GM18499 (cell line): ENCODE measurements at regions not wholly inside any gene's neighbourhood (a gene's known extent, or its start where the extent isn't known, plus 50 kb on each side); places are given as distances from the start of the nearest gene placed in this dataset.

Experiments used
- ATAC-seq: cut with Tn5 transposase; IDR thresholded peaks from one replicate; pipeline ENCODE4 v1.9.1; 2021; ENCODE audit warnings: moderate number of reproducible peaks; ENCODE audit not compliant: insufficient read depth, unreplicated experiment

GRCh38 chr16:27735031-27735430 is 185.1 kb downstream of the KATNIP start:
- no peak for ATAC-seq

GRCh38 chr16:27736431-27736830 is 186.5 kb downstream of the KATNIP start:
- no peak for ATAC-seq

DNA sequence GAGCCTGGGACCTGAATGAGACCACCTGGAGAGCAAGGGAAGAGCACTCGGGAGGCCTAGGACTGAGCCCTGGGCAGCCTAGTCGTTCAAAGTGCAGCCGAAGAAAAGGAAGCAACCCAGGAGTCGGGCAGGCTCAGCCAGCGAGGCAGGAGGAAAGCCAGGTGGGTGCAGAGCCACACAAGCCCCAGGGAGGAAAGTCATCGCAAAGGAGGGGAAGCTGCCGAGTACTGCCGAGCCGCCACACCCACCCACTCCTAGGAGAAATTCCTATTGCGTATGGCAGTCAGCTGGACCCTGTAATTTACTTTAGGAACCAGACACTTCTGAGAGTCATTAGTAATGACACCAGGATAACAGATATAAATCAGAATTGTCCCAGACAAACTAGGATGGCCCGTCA is 187.6 kb downstream of the KATNIP start:
- no peak for ATAC-seq
